ENCODE measurements at regions not wholly inside any gene's neighbourhood (a gene's known extent, or its start where the extent isn't known, plus 50 kb on each side); places are given as distances from the start of the nearest gene placed in this dataset.

GRCh38 chr5:77852514-77853352, 76.6 kb upstream of the TBCA start:
- no peak for TF ChIP-seq POLR2A (IDR thresholded peaks at IDR 0.05)
- peak in 2 of 3 donors; percentile 29 to 33 for TF ChIP-seq POLR2AphosphoS5 (IDR thresholded peaks at IDR 0.05)
- TF ChIP-seq, protein P1, sequence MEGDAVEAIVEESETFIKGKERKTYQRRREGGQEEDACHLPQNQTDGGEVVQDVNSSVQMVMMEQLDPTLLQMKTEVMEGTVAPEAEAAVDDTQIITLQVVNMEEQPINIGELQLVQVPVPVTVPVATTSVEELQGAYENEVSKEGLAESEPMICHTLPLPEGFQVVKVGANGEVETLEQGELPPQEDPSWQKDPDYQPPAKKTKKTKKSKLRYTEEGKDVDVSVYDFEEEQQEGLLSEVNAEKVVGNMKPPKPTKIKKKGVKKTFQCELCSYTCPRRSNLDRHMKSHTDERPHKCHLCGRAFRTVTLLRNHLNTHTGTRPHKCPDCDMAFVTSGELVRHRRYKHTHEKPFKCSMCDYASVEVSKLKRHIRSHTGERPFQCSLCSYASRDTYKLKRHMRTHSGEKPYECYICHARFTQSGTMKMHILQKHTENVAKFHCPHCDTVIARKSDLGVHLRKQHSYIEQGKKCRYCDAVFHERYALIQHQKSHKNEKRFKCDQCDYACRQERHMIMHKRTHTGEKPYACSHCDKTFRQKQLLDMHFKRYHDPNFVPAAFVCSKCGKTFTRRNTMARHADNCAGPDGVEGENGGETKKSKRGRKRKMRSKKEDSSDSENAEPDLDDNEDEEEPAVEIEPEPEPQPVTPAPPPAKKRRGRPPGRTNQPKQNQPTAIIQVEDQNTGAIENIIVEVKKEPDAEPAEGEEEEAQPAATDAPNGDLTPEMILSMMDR (IDR thresholded peaks at IDR 0.05 in 8 of 11, conservative IDR thresholded peaks at IDR 0.05 in 3 of 11) = no peak
- Histone ChIP-seq H3K27me3 (replicated peaks in 1 of 7) (peaks cover 0 to 37% (median 0%) of the 10 kb centered on the region in 7 donors), H3K27ac (peak overlapping the region in 4 of 8 donors; percentile 34 to 62 (median 50)), H3K9me3 (no peaks in the 10 kb centered on the region), H3K36me3 (no peaks in the 10 kb centered on the region), H3K4me3 (peak overlapping the region; percentile 43 to 79 (median 58)), H3K4me1 (peaks cover 3 to 28% (median 18%) of the 10 kb centered on the region in 6 donors)
- DNase-seq = peak; percentile 83
- intact Hi-C loops (cut with DNase I; ENCODE audit: low total_unique reads) = no loop called here
- 1 to 5% (median 3%) methylated on average over 21 to 28 of the region's 28 CpGs for WGBS, 5 donors

DNA sequence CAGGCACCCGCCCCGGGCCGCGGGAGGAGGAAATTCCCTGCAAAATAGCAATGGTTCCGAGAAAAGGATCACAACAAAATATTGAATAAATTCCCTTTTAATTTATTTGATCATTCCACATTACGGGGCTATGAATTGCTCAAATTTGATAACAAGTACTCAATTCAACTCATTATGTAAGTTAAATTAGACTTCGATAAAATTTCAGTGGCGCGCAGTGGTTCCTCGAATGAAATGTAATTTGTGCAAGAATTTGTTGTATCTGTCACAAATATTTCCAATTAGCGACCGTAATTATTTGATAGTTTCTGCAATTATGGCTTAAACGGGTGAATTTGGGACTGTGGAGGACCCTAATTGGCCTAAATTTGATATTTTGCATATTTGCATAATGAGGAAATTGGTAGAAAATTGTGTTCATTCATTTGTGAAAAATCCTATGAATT, 76.0 kb upstream of the TBCA start:
- TF ChIP-seq, protein P1 (IDR thresholded peaks at IDR 0.05 in 8 of 11, conservative IDR thresholded peaks at IDR 0.05 in 3 of 11) = no peak
- TF ChIP-seq POLR2AphosphoS5 (IDR thresholded peaks at IDR 0.05) (no peak), POLR2A (IDR thresholded peaks at IDR 0.05) (no peak)
- H3K36me3 ChIP-seq = no peaks in the 10 kb centered on the region
- intact Hi-C loops (cut with DNase I; ENCODE audit: low total_unique reads) = no loop called here
- WGBS, 5 donors = 3 to 4% (median 3%) methylated on average over 13 of the region's 13 CpGs
- DNase-seq = no peak
- H3K9me3 ChIP-seq = no peaks in the 10 kb centered on the region
- peaks cover 0 to 37% (median 0%) of the 10 kb centered on the region in 7 donors for H3K27me3 ChIP-seq (replicated peaks in 1 of 7)
- H3K27ac ChIP-seq = peak overlapping the region in 4 of 8 donors; percentile 34 to 62 (median 50)
- peaks cover 3 to 28% (median 18%) of the 10 kb centered on the region in 6 donors for H3K4me1 ChIP-seq
- peak overlapping the region; percentile 43 to 79 (median 58) for H3K4me3 ChIP-seq

DNA sequence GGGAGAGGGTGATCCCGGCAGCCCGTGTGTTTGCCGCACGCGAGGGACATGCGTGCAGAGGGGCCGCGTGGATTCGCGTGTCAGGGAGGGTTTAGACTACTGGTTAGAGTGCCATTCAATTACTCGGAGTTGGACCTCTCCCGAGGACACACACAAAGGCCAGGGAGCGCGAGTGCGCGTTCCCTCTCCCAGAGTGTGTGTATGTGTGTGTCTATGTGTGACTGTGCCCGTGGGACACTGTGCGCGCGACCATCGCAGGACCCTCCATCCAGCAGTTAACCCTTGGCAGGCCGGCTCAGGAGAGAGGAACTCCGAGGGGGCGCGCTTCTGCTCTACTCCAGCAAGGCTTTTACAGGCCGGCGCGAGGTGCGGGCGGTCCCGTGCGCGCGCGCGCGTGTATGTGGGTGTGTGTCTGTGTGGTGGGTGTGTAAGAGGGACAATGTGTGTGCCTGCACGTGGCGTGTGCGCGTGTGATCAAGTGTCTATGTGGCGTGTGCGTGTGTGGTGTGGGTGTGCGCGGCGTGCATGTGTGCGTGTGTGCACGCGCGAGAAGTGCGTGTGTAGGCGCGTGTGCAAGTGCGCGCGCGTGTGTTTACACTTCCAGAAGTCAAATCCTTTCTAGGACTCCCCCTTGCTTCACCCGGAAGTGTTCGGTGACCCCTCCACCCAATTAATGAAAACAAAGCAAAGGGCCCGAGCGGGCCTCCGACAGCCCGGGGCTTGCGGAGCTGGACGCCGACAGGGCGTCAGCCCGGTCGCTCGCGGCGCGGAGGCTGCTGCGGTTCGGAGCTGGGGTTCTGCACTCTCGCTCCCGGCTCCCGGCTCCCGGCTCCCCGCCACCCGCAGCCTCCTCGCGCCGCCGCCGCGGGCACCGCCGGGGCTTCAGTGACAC, 75.3 kb upstream of the TBCA start:
- intact Hi-C loops (cut with DNase I; ENCODE audit: low total_unique reads) = no loop called here
- Histone ChIP-seq H3K4me3 (peak overlapping the region; percentile 43 to 79 (median 58)), H3K36me3 (no peaks in the 10 kb centered on the region), H3K9me3 (no peaks in the 10 kb centered on the region), H3K27me3 (replicated peaks in 1 of 7) (peaks cover 0 to 41% (median 0%) of the 10 kb centered on the region in 7 donors), H3K27ac (peak overlapping the region in 4 of 8 donors; percentile 2 to 59 (median 38)), H3K4me1 (peaks cover 3 to 28% (median 18%) of the 10 kb centered on the region in 6 donors)
- 17 to 37% (median 21%) methylated on average over 75 to 89 of the region's 89 CpGs for WGBS, 5 donors
- TF ChIP-seq, protein P1 (IDR thresholded peaks at IDR 0.05 in 8 of 11, conservative IDR thresholded peaks at IDR 0.05 in 3 of 11) = no peak
- peak in 2 of 3 donors; percentile 28 to 31 for TF ChIP-seq POLR2AphosphoS5 (IDR thresholded peaks at IDR 0.05)
- peak; percentile 83 for DNase-seq

Data from spleen (tissue), 11 donors.